H9 (cell line): ENCODE measurements at regions not wholly inside any gene's neighbourhood (a gene's known extent, or its start where the extent isn't known, plus 50 kb on each side); places are given as distances from the start of the nearest gene placed in this dataset.

Source experiments
- DNase-seq: peaks from one replicate; pipeline ENCODE4 v3.0.0-alpha.2; 2017
- H2AFZ ChIP-seq: one replicate; pipeline ENCODE4 v1.6.1; 2013; ENCODE audit warnings: mild to moderate bottlenecking, low read length, control low read depth, moderate library complexity
- H2AK5ac ChIP-seq: 2 replicates; pipeline ENCODE4 v1.6.1; 2013; ENCODE audit warnings: low read length, control low read depth, mixed read lengths; ENCODE audit not compliant: insufficient read length
- H2BK120ac ChIP-seq: one replicate; pipeline ENCODE4 v1.6.1; 2013; ENCODE audit warnings: low read depth, mild to moderate bottlenecking, low read length, control low read depth, inconsistent platforms; ENCODE audit not compliant: poor library complexity, severe bottlenecking
- H2BK12ac ChIP-seq: 2 replicates; pipeline ENCODE4 v1.6.1; 2013; ENCODE audit warnings: low read length, control low read depth, mixed read lengths, low read depth; ENCODE audit not compliant: insufficient read length
- H2BK15ac ChIP-seq: 2 replicates; pipeline ENCODE4 v1.6.1; 2013; ENCODE audit warnings: low read depth, low read length, control low read depth
- H2BK20ac ChIP-seq: one replicate; pipeline ENCODE4 v1.6.1; 2013; ENCODE audit warnings: low read depth, mild to moderate bottlenecking, low read length, control low read depth, inconsistent platforms; ENCODE audit not compliant: poor library complexity, severe bottlenecking
- H2BK5ac ChIP-seq: 2 replicates; pipeline ENCODE4 v1.6.1; 2013; ENCODE audit warnings: low read length, control low read depth, mixed read lengths; ENCODE audit not compliant: insufficient read length
- H3K14ac ChIP-seq: 2 replicates; pipeline ENCODE4 v1.6.1; 2013; ENCODE audit warnings: low read length, control low read depth; ENCODE audit not compliant: insufficient read depth
- H3K18ac ChIP-seq: 2 replicates; pipeline ENCODE4 v1.6.1; 2013; ENCODE audit warnings: low read depth, mild to moderate bottlenecking, mixed read lengths, low read length, control low read depth; ENCODE audit not compliant: insufficient read length
- H3K23ac ChIP-seq: 2 replicates; pipeline ENCODE4 v1.6.1; 2013; ENCODE audit warnings: low read length, control low read depth, mixed read lengths, low read depth; ENCODE audit not compliant: insufficient read length
- H3K23me2 ChIP-seq: 2 replicates; pipeline ENCODE4 v1.6.1; 2013; ENCODE audit warnings: low read depth, mild to moderate bottlenecking, mixed read lengths, low read length, control low read depth; ENCODE audit not compliant: insufficient read length, poor library complexity, severe bottlenecking
- H3K27ac ChIP-seq: 2 replicates; pipeline ENCODE4 v1.5.1; 2013; ENCODE audit warnings: low read length, control low read depth, mixed read lengths, low read depth; ENCODE audit not compliant: insufficient read length
- H3K27me3 ChIP-seq: 2 replicates; pipeline ENCODE4 v1.6.1; 2013; ENCODE audit warnings: low read length, control low read depth, inconsistent platforms; ENCODE audit not compliant: insufficient read depth
- H3K4ac ChIP-seq: 2 replicates; pipeline ENCODE4 v1.6.1; 2013; ENCODE audit warnings: low read depth, mild to moderate bottlenecking, control low read depth, inconsistent platforms, low read length, moderate library complexity
- H3K4me1 ChIP-seq: 2 replicates; pipeline ENCODE4 v1.6.1; 2013; ENCODE audit warnings: low read length, control low read depth, inconsistent platforms; ENCODE audit not compliant: insufficient read depth
- H3K4me2 ChIP-seq: 2 replicates; pipeline ENCODE4 v1.6.1; 2013; ENCODE audit warnings: low read length, control low read depth, mixed read lengths; ENCODE audit not compliant: insufficient read length, insufficient read depth
- H3K56ac ChIP-seq: 2 replicates; pipeline ENCODE4 v1.6.1; 2013; ENCODE audit warnings: low read depth, mild to moderate bottlenecking, mixed read lengths, low read length, control low read depth; ENCODE audit not compliant: insufficient read length
- H3K79me1 ChIP-seq: 2 replicates; pipeline ENCODE4 v1.6.1; 2013; ENCODE audit warnings: low read depth, mild to moderate bottlenecking, moderate library complexity, low read length, control low read depth, inconsistent platforms; ENCODE audit not compliant: insufficient read depth, poor library complexity, severe bottlenecking
- H3K79me2 ChIP-seq: 2 replicates; pipeline ENCODE4 v1.6.1; 2013; ENCODE audit warnings: low read length, control low read depth, inconsistent platforms; ENCODE audit not compliant: insufficient read depth
- H3K9ac ChIP-seq: 2 replicates; pipeline ENCODE4 v1.6.1; 2013; ENCODE audit warnings: low read length, control low read depth, mixed read lengths; ENCODE audit not compliant: insufficient read length; ENCODE audit errors: extremely low read depth
- H3K9me3 ChIP-seq: one replicate; pipeline ENCODE4 v1.6.1; 2013; ENCODE audit warnings: low read depth, low read length, inconsistent platforms; ENCODE audit not compliant: control insufficient read depth
- H3T11ph ChIP-seq: one replicate; pipeline ENCODE4 v1.6.1; 2013; ENCODE audit warnings: mild to moderate bottlenecking, low read length, control low read depth, inconsistent platforms
- H4K20me1 ChIP-seq: one replicate; pipeline ENCODE4 v1.6.1; 2013; ENCODE audit not compliant: control insufficient read depth, insufficient read length, insufficient read depth
- H4K5ac ChIP-seq: 2 replicates; pipeline ENCODE4 v1.6.1; 2013; ENCODE audit warnings: low read depth, mild to moderate bottlenecking, mixed read lengths, low read length, control low read depth; ENCODE audit not compliant: insufficient read length
- H4K8ac ChIP-seq: replicated peaks from 2 replicates; pipeline ENCODE4 v1.6.1; 2013; ENCODE audit warnings: low read length, control low read depth, mixed read lengths, low read depth; ENCODE audit not compliant: insufficient read length
- H4K91ac ChIP-seq: 2 replicates; pipeline ENCODE4 v1.6.1; 2013; ENCODE audit warnings: low read depth, mild to moderate bottlenecking, moderate library complexity, mixed read lengths, low read length, control low read depth; ENCODE audit not compliant: insufficient read length
- H3K27ac Mint-ChIP-seq, 3 experiments: 2 replicates in 2 of 3; 3 replicates in 1 of 3; pipeline ENCODE4 v1.8.0; 2020 to 2021; ENCODE audit warnings: mixed read lengths in 3 of 3, mild to moderate bottlenecking in 1 of 3, moderate library complexity in 1 of 3
- H3K27me3 Mint-ChIP-seq: 2 replicates; pipeline ENCODE4 v1.8.0; 2021; ENCODE audit warnings: low read depth, mild to moderate bottlenecking, moderate library complexity, mixed read lengths
- H3K36me3 Mint-ChIP-seq, 3 experiments: 2 replicates in 2 of 3; 3 replicates in 1 of 3; pipeline ENCODE4 v1.8.0; 2020 to 2021; ENCODE audit warnings: low read depth in 3 of 3, mixed read lengths in 3 of 3; ENCODE audit not compliant: insufficient read depth in 1 of 3
- H3K4me1 Mint-ChIP-seq, 2 experiments: 2 replicates each; pipeline ENCODE4 v1.8.0; 2020; ENCODE audit warnings: mixed read lengths in 2 of 2
- H3K4me3 Mint-ChIP-seq, 2 experiments: 2 replicates in 1 of 2; 3 replicates in 1 of 2; pipeline ENCODE4 v1.8.0; 2020 to 2021; ENCODE audit warnings: mild to moderate bottlenecking in 2 of 2, mixed read lengths in 2 of 2, moderate library complexity in 1 of 2
- H3K9me3 Mint-ChIP-seq, 2 experiments: 2 replicates in 1 of 2; 3 replicates in 1 of 2; pipeline ENCODE4 v1.8.0; 2020; ENCODE audit warnings: mild to moderate bottlenecking in 2 of 2, mixed read lengths in 2 of 2, moderate library complexity in 1 of 2
- WGBS: extraction: QIAGEN DNeasy Blood & Tissue Kit; methylation state at CpG from one replicate; pipeline ENCODE4 v1.1.7; 2013; ENCODE audit warnings: missing lambda C conversion rate, low lambda C conversion rate, mixed read lengths; ENCODE audit not compliant: insufficient read length; ENCODE audit errors: extremely low coverage; 5-methylcytosine and 5-hydroxymethylcytosine counted together
- TF ChIP-seq, protein P1 (sequence below): fragments of 200-600 bp; sonication (generic); conservative IDR thresholded peaks from 3 replicates; pipeline ENCODE4 v1.8.0; 2021; ENCODE audit warnings: antibody characterized with exemption, mild to moderate bottlenecking

DNA sequence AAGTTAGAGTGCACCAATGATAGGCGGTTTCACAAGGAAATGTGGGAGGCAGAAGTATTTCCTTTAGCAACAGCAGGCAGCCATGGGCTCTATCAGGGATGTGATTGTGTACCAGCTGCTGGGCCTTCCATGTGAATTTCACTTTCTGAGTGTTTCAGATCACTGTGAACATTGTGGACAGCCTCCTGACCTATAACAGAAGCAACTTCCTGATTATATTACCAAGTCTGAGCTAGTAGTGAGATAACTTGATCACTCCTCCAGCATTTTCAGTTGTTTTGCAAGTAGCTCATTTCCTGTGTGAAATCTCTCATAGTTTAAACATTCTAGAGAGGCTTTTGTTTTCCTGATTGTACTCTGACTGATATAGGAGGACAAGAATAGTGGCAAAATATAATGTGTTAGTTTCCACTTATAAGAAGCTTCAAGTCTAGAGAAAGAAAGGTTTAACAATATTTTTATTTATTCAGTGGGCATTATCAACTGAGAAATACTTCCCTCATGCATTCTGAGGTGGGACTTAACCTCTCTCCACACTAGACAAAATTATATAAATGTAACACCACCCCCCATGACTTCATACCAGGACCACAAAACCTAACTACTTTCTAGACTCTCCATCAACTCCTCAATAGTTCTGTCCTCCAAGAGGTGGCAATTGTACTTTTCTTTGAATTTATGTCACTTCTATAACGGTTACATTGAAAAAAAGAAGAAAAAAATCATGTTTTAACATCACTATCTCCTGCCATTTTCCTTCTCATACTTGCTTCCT is 184.2 kb upstream of the LUZP2 start:
- Histone ChIP-seq H4K5ac (no peak overlapping the region), H2BK20ac (no peak overlapping the region), H3K79me1 (no peaks in the 10 kb centered on the region), H3K27ac (no peak overlapping the region), H3K4ac (no peak overlapping the region), H3K56ac (no peak overlapping the region), H3K4me2 (no peak overlapping the region), H4K91ac (no peak overlapping the region), H2BK5ac (no peak overlapping the region), H3K79me2 (no peaks in the 10 kb centered on the region), H2BK120ac (no peak overlapping the region), H3K18ac (no peak overlapping the region), H3K9ac (no peak overlapping the region), H3K23ac (no peak overlapping the region), H4K8ac (no peak overlapping the region), H2AFZ (no peak overlapping the region), H4K20me1 (no peaks in the 10 kb centered on the region), H2AK5ac (no peak overlapping the region), H3K27me3 (no peaks in the 10 kb centered on the region), H2BK12ac (no peak overlapping the region), H3T11ph (no peak overlapping the region), H3K9me3 (peaks cover 9% of the 10 kb centered on the region), H2BK15ac (no peak overlapping the region), H3K14ac (no peak overlapping the region), H3K4me1 (no peaks in the 10 kb centered on the region), H3K23me2 (no peaks in the 10 kb centered on the region)
- DNase-seq = no peak
- no peaks in the 10 kb centered on the region for H3K27me3 Mint-ChIP-seq
- H3K27ac Mint-ChIP-seq = no peak overlapping the region
- peaks cover 7 to 26% (median 16%) of the 10 kb centered on the region in 3 experiments; a peak in 6 of 7 replicates for H3K36me3 Mint-ChIP-seq
- TF ChIP-seq, protein P1, sequence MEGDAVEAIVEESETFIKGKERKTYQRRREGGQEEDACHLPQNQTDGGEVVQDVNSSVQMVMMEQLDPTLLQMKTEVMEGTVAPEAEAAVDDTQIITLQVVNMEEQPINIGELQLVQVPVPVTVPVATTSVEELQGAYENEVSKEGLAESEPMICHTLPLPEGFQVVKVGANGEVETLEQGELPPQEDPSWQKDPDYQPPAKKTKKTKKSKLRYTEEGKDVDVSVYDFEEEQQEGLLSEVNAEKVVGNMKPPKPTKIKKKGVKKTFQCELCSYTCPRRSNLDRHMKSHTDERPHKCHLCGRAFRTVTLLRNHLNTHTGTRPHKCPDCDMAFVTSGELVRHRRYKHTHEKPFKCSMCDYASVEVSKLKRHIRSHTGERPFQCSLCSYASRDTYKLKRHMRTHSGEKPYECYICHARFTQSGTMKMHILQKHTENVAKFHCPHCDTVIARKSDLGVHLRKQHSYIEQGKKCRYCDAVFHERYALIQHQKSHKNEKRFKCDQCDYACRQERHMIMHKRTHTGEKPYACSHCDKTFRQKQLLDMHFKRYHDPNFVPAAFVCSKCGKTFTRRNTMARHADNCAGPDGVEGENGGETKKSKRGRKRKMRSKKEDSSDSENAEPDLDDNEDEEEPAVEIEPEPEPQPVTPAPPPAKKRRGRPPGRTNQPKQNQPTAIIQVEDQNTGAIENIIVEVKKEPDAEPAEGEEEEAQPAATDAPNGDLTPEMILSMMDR = no peak
- no peaks in the 10 kb centered on the region for H3K4me1 Mint-ChIP-seq
- H3K9me3 Mint-ChIP-seq = peaks cover 22% of the 10 kb centered on the region in 2 experiments
- H3K4me3 Mint-ChIP-seq = no peak overlapping the region
- no CpG with 5 or more reads among the region's 2 CpGs for WGBS
